Epidermal melanocyte (primary cell): ENCODE measurements at regions not wholly inside any gene's neighbourhood (a gene's known extent, or its start where the extent isn't known, plus 50 kb on each side); places are given as distances from the start of the nearest gene placed in this dataset.

ENCODE experiments used
- DNase-seq: peaks from one replicate; pipeline ENCODE4 v3.0.0; 2011; ENCODE audit warnings: low spot score; ENCODE audit not compliant: insufficient read length

- DNase-seq: no peak
These were observed 299.5 kb upstream of the CLNK start for GRCh38 chr4:10983885-10984640.

- no peak for DNase-seq
These were observed 298.7 kb upstream of the CLNK start for GRCh38 chr4:10983268-10983667.

GRCh38 chr4:10982305-10982704 is 297.7 kb upstream of the CLNK start:
- DNase-seq: no peak

GRCh38 chr4:10981576-10981975 is 297.0 kb upstream of the CLNK start:
- no peak for DNase-seq

- no peak for DNase-seq
These were observed 296.5 kb upstream of the CLNK start for GRCh38 chr4:10981096-10981495.

- no peak for DNase-seq
These were observed 294.5 kb upstream of the CLNK start for GRCh38 chr4:10979032-10979431.

- no peak for DNase-seq
These were observed 293.0 kb upstream of the CLNK start for GRCh38 chr4:10977534-10977933.

GRCh38 chr4:10974371-10974770 is 289.8 kb upstream of the CLNK start:
- DNase-seq: no peak

GRCh38 chr4:10973686-10974085 is 289.1 kb upstream of the CLNK start:
- no peak for DNase-seq

GRCh38 chr4:10971800-10972401 is 287.3 kb upstream of the CLNK start:
- no peak for DNase-seq

- DNase-seq: no peak
These were observed 280.6 kb upstream of the CLNK start for GRCh38 chr4:10965196-10965595.

- no peak for DNase-seq
These were observed 279.6 kb upstream of the CLNK start for GRCh38 chr4:10963958-10964703.

- DNase-seq: no peak
These were observed 278.7 kb upstream of the CLNK start for GRCh38 chr4:10963241-10963640.

GRCh38 chr4:10962246-10962645 is 277.7 kb upstream of the CLNK start:
- no peak for DNase-seq

- DNase-seq: no peak
These were observed 275.8 kb upstream of the CLNK start for GRCh38 chr4:10960389-10960788.

- DNase-seq: no peak
These were observed 275.0 kb upstream of the CLNK start for GRCh38 chr4:10959586-10959985.

- no peak for DNase-seq
These were observed 273.8 kb upstream of the CLNK start for GRCh38 chr4:10958226-10958856.

GRCh38 chr4:10951306-10951705 is 266.7 kb upstream of the CLNK start:
- DNase-seq: no peak

- no peak for DNase-seq
These were observed 264.6 kb upstream of the CLNK start for GRCh38 chr4:10949039-10949733.

- DNase-seq: no peak
These were observed 263.3 kb upstream of the CLNK start for GRCh38 chr4:10947898-10948297.

- no peak for DNase-seq
These were observed 259.8 kb upstream of the CLNK start for GRCh38 chr4:10944321-10944720.
